ENCODE measurements at regions not wholly inside any gene's neighbourhood (a gene's known extent, or its start where the extent isn't known, plus 50 kb on each side); places are given as distances from the start of the nearest gene placed in this dataset.

GRCh38 chr3:117631781-117632180 is 922.2 kb downstream of the TUSC7 start:
- Mint-ChIP-seq H3K27ac (no peak overlapping the region), H3K4me3 (no peak overlapping the region), H3K36me3 (ENCODE audit: low read depth) (no peaks in the 10 kb centered on the region), H3K27me3 (ENCODE audit: low read depth, poor library complexity) (peaks cover 3% of the 10 kb centered on the region), H3K9me3 (no peaks in the 10 kb centered on the region), H3K4me1 (no peaks in the 10 kb centered on the region)
- TF ChIP-seq, protein P1, sequence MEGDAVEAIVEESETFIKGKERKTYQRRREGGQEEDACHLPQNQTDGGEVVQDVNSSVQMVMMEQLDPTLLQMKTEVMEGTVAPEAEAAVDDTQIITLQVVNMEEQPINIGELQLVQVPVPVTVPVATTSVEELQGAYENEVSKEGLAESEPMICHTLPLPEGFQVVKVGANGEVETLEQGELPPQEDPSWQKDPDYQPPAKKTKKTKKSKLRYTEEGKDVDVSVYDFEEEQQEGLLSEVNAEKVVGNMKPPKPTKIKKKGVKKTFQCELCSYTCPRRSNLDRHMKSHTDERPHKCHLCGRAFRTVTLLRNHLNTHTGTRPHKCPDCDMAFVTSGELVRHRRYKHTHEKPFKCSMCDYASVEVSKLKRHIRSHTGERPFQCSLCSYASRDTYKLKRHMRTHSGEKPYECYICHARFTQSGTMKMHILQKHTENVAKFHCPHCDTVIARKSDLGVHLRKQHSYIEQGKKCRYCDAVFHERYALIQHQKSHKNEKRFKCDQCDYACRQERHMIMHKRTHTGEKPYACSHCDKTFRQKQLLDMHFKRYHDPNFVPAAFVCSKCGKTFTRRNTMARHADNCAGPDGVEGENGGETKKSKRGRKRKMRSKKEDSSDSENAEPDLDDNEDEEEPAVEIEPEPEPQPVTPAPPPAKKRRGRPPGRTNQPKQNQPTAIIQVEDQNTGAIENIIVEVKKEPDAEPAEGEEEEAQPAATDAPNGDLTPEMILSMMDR (IDR thresholded peaks at IDR 0.05) = no peak
- DNase-seq = no peak

GRCh38 chr3:117632191-117632590 is 922.6 kb downstream of the TUSC7 start:
- no peak for DNase-seq
- Mint-ChIP-seq H3K27me3 (ENCODE audit: low read depth, poor library complexity) (peaks cover 3% of the 10 kb centered on the region), H3K27ac (no peak overlapping the region), H3K4me1 (no peaks in the 10 kb centered on the region), H3K36me3 (ENCODE audit: low read depth) (no peaks in the 10 kb centered on the region), H3K9me3 (no peaks in the 10 kb centered on the region), H3K4me3 (no peak overlapping the region)
- TF ChIP-seq, protein P1 (IDR thresholded peaks at IDR 0.05) = no peak

DNA sequence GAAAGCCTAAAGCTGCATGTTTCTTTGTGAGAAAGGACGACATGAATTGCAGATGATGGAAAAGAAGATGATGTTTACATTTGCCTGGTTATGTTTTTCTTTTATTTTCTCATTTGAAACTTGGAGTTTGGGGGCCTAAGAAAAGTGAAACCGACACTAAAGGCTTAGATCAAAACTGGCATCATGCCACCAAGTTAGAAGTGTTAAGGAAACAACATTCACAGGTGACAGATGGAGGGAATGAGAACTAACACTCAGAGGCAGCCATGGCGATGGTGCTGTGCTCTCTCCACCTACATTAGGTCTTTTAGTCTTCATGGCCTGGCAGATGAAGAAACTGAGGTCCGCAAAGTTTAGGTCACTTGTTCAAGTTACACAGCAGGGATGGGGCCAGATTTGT is 923.6 kb downstream of the TUSC7 start:
- no peak overlapping the region for H3K27ac Mint-ChIP-seq
- no peaks in the 10 kb centered on the region for H3K4me1 Mint-ChIP-seq
- TF ChIP-seq, protein P1 (IDR thresholded peaks at IDR 0.05) = no peak
- H3K9me3 Mint-ChIP-seq = no peaks in the 10 kb centered on the region
- H3K27me3 Mint-ChIP-seq (ENCODE audit: low read depth, poor library complexity) = peaks cover 3% of the 10 kb centered on the region
- H3K4me3 Mint-ChIP-seq = no peak overlapping the region
- DNase-seq = no peak
- H3K36me3 Mint-ChIP-seq (ENCODE audit: low read depth) = no peaks in the 10 kb centered on the region

DNA sequence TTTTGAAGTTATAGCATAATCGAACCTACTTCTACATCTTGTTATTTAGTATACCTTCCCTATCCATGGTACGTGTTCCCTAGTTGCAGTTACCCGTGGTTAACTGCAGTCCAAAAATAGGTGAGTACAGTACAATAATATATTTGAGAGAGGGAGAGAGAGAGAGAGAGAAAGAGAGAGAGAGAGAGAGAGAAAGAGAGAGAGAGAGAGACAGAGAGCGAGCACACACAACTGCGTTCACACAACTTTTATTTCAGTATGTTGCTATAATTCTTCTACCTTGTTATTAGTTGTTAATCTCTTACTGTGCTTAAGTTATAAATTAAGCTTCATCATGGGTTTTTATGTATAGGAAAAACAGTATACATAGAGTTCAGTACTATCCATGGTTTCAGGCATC is 928.1 kb downstream of the TUSC7 start:
- peaks cover 7% of the 10 kb centered on the region for H3K27me3 Mint-ChIP-seq (ENCODE audit: low read depth, poor library complexity)
- no peak for DNase-seq
- TF ChIP-seq, protein P1 (IDR thresholded peaks at IDR 0.05) = no peak
- no peaks in the 10 kb centered on the region for H3K36me3 Mint-ChIP-seq (ENCODE audit: low read depth)
- H3K9me3 Mint-ChIP-seq = no peaks in the 10 kb centered on the region
- no peaks in the 10 kb centered on the region for H3K4me1 Mint-ChIP-seq
- no peak overlapping the region for H3K4me3 Mint-ChIP-seq
- H3K27ac Mint-ChIP-seq = no peak overlapping the region

DNA sequence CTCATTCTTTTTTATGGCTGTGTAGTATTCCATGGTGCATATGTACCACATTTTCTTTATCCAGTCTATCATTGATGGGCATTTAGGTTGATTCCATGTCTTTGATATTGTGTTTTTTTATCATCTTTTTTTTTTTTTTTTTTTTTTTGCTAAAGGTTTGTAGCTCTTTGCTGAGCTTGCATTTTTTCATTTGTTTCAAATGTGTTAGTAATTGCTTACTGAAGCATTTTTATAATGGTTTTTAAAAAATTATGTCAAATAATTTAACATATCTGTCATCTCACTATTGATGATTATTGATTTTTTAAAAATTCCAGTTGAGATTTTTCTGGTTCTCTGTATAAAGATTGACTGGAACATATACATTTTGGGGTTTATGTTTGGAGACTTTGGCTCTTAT is 934.6 kb downstream of the TUSC7 start:
- TF ChIP-seq, protein P1 (IDR thresholded peaks at IDR 0.05) = no peak
- no peak for DNase-seq
- no peak overlapping the region for H3K4me3 Mint-ChIP-seq
- no peak overlapping the region for H3K27ac Mint-ChIP-seq
- no peaks in the 10 kb centered on the region for H3K4me1 Mint-ChIP-seq
- no peaks in the 10 kb centered on the region for H3K9me3 Mint-ChIP-seq
- peaks cover 4% of the 10 kb centered on the region for H3K27me3 Mint-ChIP-seq (ENCODE audit: low read depth, poor library complexity)
- no peaks in the 10 kb centered on the region for H3K36me3 Mint-ChIP-seq (ENCODE audit: low read depth)

DNA sequence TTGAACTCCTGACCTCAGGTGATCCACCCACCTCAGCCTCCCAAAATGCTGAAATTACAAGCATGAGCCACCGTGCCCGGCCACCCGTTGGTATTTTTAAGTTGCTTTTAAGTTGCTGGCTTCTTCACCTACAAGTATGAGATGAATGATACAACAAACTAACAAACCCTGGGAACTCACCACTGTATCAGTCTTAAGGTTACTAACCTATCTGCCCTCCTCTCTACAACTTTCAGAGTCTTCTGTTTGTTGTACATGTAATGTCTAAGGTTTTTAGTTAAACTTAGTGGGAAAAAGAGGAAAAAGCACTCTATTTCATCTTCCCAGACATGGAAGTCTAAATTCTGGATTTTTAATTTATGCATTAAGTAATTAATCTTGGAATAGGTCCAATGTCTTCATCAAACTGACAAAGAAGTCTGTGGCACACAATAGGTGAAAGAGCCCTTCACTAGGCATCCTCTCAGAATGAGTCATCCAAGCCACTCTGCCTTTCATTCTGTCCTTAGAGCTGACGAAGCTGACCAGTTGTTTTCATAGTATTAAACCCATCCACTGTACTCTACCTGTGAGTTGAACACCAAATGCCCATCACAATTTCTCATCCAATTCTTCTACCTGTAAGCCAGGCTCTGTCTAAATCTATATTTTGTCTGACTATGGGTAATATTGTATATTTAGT is 936.1 kb downstream of the TUSC7 start:
- Mint-ChIP-seq H3K4me3 (no peak overlapping the region), H3K27me3 (ENCODE audit: low read depth, poor library complexity) (peaks cover 4% of the 10 kb centered on the region), H3K27ac (no peak overlapping the region), H3K36me3 (ENCODE audit: low read depth) (no peaks in the 10 kb centered on the region), H3K9me3 (no peaks in the 10 kb centered on the region), H3K4me1 (peaks cover 10% of the 10 kb centered on the region)
- no peak for DNase-seq
- TF ChIP-seq, protein P1 (IDR thresholded peaks at IDR 0.05) = no peak

All from nephron progenitor cell (in vitro differentiated cells).